Stimulated activated naive CD4-positive, alpha-beta T cell treated with Interleukin-2 at 50 U/mL for 16 hours (primary cell): ENCODE measurements at regions not wholly inside any gene's neighbourhood (a gene's known extent, or its start where the extent isn't known, plus 50 kb on each side); places are given as distances from the start of the nearest gene placed in this dataset.

Source experiments
- DNase-seq: peaks from one replicate; lab custom pipeline; 2025; lab: John Stamatoyannopoulos, UW

GRCh38 chr6:29884261-29884660 is 56.6 kb downstream of the HLA-G start:
- DNase-seq = no peak

- no peak for DNase-seq
These were observed 55.6 kb upstream of the HLA-A start for GRCh38 chr6:29886701-29887100.

- peak; percentile 27 for DNase-seq
These were observed 55.0 kb upstream of the HLA-A start for GRCh38 chr6:29887330-29887818.

GRCh38 chr6:29887819-29888776 is 54.2 kb upstream of the HLA-A start:
- peak; percentile 82 for DNase-seq
